MG63 (cell line): ENCODE measurements at regions not wholly inside any gene's neighbourhood (a gene's known extent, or its start where the extent isn't known, plus 50 kb on each side); places are given as distances from the start of the nearest gene placed in this dataset.

Experiments
- DNase-seq: peaks from one replicate; pipeline ENCODE4 v3.0.0-alpha.2; 2020
- H3K27me3 ChIP-seq: fragments of 250-450 bp; sonication (Bioruptor Pico); 2 replicates; pipeline ENCODE4 v1.5.1; 2020; ENCODE audit warnings: mild to moderate bottlenecking, moderate library complexity
- H3K36me3 ChIP-seq: fragments of 250-450 bp; sonication (Bioruptor Pico); 2 replicates; pipeline ENCODE4 v1.5.1; 2020; ENCODE audit warnings: mild to moderate bottlenecking, moderate library complexity
- H3K4me3 ChIP-seq: fragments of 250-450 bp; sonication (Bioruptor Pico); 2 replicates; pipeline ENCODE4 v1.5.1; 2020; ENCODE audit warnings: mild to moderate bottlenecking, moderate library complexity
- H3K9me3 ChIP-seq: fragments of 250-450 bp; sonication (Bioruptor Pico); 2 replicates; pipeline ENCODE4 v1.5.1; 2020; ENCODE audit warnings: mild to moderate bottlenecking, moderate library complexity

DNA sequence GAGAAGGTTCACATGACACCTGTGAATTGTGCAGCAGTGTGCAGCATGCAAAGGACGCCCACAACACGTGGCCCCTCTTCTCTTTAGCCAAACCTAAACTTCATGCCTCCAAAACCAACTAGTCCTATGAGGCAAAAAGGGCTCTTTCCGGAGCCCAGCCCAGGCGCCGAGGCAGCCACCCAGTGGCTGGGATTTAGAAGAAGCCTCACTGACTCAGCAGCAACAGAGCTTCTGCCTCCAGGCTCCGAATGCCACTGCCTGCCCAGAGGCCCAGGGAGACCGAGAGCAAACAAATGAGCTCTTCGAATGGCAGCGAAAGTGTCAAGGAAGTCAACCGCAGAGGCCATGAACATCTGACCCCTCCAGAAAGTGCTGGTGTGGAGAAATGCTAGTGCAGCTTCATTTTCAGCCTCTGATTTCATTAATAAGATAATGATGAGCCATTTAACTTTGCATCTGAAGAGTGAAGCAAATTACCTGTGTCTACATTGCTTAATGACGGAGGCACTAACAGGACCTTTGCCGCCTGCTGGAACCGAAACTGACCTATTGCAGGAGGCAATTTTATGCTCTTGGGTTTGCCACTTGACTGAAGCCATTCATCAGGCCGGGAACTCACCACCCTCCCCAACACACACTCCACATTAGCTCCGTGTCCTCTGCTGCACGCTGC lies 157.7 kb upstream of the RPL38 start:
- Histone ChIP-seq H3K9me3 (no peaks in the 10 kb centered on the region), H3K4me3 (no peak overlapping the region), H3K36me3 (no peaks in the 10 kb centered on the region), H3K27me3 (no peaks in the 10 kb centered on the region; the same call in 1 of the 2 replicates)
- DNase-seq: no peak

DNA sequence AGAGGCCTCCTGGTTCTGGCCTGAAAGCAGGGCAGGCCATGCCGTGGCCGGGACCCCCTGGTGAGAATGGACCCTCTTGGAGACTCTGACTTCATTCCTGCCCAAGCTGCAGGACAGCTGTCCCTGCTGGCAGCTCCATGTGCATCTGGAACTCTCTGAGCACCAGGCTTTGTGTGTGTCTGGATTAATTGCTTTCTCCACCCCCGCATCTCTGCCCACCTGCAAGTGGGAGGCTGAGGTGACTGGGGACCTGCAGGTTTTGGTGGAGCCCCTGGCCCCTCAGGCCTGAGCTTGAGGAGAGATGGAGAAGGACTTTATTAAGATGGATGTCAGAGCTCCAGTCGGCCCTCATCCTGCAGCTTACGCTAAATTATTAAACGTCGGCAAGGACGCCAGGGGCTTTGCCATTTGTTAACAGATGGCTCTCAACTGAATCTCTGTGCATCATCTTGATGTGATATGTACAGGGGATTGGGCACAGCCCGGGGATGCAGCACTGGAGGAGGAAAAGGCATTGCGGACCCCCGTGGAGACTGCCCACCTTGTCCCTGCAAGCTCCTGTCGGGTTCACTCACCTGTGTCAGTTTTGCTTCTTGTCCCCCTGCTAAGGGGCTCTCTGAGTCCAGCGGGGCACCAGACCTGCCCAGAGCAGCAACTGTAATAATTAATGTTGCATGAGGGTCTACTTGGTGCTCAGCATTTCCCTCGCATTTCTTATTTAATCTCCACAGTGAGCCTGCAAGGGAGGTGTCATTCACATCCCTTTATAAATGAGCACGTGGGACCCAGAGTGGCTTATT lies 154.1 kb upstream of the RPL38 start:
- no peak for DNase-seq
- peaks cover 4% of the 10 kb centered on the region; the same call in 1 of the 2 replicates for H3K27me3 ChIP-seq
- no peak overlapping the region for H3K4me3 ChIP-seq
- H3K36me3 ChIP-seq: no peaks in the 10 kb centered on the region
- no peaks in the 10 kb centered on the region for H3K9me3 ChIP-seq

DNA sequence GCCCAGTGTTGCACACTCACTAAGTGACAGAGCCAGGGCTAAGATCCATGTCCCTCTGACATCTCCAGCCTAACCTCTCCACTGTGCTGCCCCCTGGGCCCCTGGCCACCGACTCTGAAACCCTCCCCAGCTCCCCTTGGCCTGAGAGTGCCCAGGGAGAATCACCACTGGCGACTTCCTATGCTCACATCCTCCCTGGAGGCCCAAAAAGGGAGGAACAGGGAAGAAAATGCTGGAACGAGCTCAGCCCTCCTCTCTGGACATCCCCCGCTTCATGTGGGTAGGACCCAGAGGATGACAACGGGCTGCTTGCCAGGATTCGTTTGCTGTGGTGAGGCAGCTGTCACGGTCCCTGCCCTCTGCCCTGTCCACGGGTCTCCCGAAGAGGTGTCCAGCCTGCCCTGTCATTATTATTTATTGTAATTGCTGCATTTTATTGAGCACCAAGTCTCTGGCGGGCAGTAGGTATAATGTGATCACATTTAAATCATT lies 153.5 kb upstream of the RPL38 start:
- H3K36me3 ChIP-seq: no peaks in the 10 kb centered on the region
- H3K4me3 ChIP-seq: no peak overlapping the region
- H3K27me3 ChIP-seq: peaks cover 6% of the 10 kb centered on the region; the same call in 1 of the 2 replicates
- H3K9me3 ChIP-seq: no peaks in the 10 kb centered on the region
- no peak for DNase-seq

DNA sequence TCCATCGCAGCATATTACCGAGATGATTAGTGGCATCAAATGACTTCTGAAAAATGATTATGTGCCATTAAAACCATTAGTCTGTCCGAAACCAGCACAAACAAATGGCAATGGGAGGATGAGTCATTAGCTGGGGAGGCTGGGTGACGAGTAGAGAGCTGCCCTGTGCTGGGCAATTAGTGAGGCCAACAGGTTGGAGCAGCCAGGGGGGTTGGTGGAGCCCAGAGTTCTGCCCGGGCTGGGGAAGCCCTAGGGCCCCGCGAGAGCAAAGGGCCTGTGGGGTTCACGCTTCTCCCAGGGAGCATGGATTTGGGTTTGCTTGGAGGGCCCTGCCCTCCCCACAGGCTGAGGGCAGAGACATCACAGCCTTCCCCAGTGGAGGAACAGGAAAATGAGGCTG lies 152.1 kb upstream of the RPL38 start:
- no peak overlapping the region for H3K4me3 ChIP-seq
- no peaks in the 10 kb centered on the region for H3K36me3 ChIP-seq
- no peak for DNase-seq
- H3K9me3 ChIP-seq: no peaks in the 10 kb centered on the region
- peaks cover 6% of the 10 kb centered on the region for H3K27me3 ChIP-seq

DNA sequence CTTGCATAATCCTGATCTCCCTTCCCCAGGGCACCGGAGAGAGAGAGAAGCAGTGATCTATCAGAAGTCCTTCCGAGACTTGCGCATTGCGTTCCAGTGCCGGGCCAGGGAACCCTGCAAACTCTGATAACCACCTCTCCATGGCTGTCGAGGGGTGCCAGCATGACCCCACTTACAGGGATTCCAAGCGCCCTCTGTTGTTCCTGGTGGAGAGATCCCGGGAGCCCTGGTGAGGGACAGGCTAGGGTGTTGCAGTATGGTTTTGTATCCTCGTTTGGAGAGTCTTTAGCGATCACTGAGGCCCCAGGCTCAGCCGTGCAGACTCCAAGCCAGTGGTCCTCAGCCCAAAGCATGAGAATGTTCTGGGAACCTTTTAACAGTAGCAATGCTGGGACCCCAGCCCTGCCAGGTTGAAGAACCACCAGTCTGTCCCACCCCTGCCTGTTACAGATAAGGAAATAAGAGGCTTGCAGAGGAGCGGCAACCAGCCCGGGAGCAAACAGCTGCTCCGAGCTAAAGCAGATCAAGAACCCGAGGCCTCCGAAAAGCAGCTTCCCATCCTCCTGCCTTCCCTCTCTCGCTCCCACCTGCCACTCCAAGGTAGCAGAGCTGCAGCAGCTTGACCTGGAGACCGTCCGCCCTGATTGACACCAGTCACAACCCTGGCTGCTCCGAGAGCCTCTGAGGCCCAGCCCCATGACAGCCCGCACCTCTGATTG lies 150.3 kb upstream of the RPL38 start:
- no peaks in the 10 kb centered on the region for H3K36me3 ChIP-seq
- peaks cover 6% of the 10 kb centered on the region for H3K27me3 ChIP-seq
- peaks cover 2% of the 10 kb centered on the region; the same call in 1 of the 2 replicates for H3K9me3 ChIP-seq
- no peak for DNase-seq
- H3K4me3 ChIP-seq: no peak overlapping the region

DNA sequence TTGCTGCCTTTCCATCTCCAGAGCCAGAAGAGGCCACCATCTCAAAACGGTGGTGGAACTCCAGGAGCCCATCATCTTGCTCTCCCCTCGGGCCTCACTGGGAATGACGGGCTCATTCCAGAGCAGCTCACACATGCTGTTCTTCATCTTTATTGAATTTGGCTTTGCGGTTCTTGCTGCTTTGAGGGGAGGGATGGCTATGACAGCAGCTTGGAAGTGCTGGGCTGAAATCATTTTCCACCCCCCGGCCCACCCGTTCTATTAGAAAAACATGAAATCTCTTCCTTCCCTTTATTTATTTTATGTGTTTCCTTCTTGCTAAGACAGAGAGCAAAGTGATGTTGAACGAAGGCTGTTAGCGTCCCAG lies 149.8 kb upstream of the RPL38 start:
- Histone ChIP-seq H3K36me3 (no peaks in the 10 kb centered on the region), H3K27me3 (peaks cover 6% of the 10 kb centered on the region), H3K4me3 (no peak overlapping the region), H3K9me3 (peaks cover 2% of the 10 kb centered on the region; the same call in 1 of the 2 replicates)
- no peak for DNase-seq

DNA sequence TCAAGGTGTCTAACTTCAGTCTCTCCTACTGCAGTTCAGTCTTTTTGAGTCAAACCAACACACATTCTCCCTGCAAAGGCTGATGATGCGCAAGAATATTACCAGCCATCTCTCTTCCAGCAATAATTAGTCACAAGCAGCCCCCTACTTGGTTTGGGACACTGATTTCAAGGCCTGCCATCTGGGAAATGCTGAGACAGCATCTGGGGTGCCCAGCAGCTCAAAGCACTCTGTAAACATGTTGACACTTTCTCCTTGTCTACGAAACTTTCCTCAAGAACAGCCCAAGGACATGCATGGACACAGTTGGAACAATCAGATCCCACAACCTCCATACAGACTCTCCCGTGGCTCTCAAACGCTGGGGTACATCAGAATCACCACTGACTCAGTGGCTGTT lies 149.2 kb upstream of the RPL38 start:
- no peak for DNase-seq
- Histone ChIP-seq H3K27me3 (peaks cover 6% of the 10 kb centered on the region), H3K36me3 (no peaks in the 10 kb centered on the region), H3K4me3 (no peak overlapping the region), H3K9me3 (peaks cover 2% of the 10 kb centered on the region; the same call in 1 of the 2 replicates)

DNA sequence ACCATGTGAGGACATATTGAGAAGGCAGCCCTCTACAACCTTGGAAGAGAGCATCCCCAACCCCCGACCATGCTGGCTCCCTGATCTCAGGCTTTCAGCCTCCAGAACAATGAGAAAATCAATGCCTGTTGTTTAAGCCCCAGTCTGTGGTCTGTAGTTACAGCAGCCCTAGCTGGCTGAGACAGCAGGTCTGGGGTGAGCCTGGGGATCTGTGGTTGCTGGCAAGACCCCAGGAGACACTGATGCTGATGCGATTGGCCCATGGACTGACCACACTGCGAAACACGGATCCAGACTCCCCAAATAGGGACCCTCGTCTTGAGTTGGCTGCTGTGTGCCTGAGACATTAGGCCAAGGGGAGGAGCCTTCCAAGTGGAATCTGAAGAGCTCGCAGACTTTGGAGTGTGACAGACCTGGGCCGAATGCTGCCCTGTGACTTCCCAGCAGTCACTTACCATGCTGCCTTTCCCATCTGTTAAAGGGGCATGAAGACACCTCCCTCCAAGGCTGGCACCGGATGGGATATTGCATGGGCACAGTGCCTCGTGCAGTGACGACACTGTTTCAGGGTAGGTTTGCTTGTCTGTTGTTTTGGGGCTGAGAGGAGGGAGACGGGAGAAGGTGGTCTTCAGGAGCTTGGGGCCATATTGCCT lies 147.8 kb upstream of the RPL38 start:
- no peak for DNase-seq
- Histone ChIP-seq H3K4me3 (no peak overlapping the region), H3K9me3 (peaks cover 2% of the 10 kb centered on the region; the same call in 1 of the 2 replicates), H3K27me3 (peaks cover 6% of the 10 kb centered on the region), H3K36me3 (no peaks in the 10 kb centered on the region)

DNA sequence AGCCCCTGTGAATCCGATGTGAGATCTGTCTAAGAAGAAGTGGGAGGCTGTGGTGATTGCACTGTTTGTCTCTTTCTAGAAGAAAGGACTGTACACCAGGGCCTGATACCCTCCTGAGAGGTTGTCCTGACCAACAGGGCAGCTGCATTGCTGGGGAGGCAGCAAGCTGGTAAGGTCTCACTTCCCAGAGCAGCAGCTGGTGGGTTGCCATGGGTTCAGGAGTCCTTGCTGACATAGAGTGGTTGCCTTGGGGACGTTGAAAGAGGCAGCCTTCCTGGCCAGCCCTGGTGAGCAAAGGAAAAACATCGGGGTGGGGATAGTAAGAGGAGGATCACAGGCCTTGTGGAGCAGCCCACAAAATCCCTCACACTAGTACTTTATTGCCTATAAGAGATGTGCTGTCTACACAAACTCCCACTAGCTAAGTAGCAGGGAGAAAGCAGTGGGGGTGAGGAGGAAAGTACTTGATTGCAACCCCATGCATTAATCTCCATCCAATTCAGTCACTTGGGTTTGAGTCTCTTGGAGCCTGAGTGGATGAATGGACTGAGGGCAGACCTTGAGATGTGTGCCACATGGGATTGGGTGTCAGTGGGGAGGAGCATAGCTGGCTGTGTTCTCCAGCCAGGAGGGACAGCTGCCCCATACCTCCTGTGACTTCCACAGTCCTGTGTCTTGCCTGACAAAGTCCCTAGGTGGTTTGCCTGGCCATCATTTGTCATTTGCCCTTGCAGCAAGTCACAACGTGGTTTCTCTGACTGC lies 143.8 kb upstream of the RPL38 start:
- DNase-seq: no peak
- Histone ChIP-seq H3K4me3 (no peak overlapping the region), H3K27me3 (no peaks in the 10 kb centered on the region; the same call in none of the 2 replicates), H3K36me3 (no peaks in the 10 kb centered on the region), H3K9me3 (peaks cover 2% of the 10 kb centered on the region; the same call in 1 of the 2 replicates)

DNA sequence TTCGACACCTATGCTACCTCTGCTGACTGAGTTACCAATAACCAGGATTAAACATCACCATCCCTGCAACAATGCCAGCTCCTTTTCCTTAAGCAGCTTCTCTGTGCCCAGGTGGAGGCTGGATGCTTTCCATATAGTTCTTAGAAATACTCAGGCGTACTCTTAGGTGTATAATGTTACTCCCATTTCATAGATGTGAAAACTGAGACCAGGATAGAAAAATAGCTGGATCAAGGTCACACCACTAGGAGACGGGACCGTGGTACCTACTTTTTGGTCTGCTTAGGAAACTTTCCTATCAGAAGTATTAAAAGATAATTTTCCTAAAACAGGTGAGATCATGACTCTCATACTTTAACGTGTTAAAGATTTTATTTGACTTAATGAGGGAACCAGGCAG lies 141.7 kb upstream of the RPL38 start:
- Histone ChIP-seq H3K9me3 (peaks cover 2% of the 10 kb centered on the region; the same call in 1 of the 2 replicates), H3K36me3 (no peaks in the 10 kb centered on the region), H3K27me3 (no peaks in the 10 kb centered on the region; the same call in 1 of the 2 replicates), H3K4me3 (no peak overlapping the region)
- no peak for DNase-seq

DNA sequence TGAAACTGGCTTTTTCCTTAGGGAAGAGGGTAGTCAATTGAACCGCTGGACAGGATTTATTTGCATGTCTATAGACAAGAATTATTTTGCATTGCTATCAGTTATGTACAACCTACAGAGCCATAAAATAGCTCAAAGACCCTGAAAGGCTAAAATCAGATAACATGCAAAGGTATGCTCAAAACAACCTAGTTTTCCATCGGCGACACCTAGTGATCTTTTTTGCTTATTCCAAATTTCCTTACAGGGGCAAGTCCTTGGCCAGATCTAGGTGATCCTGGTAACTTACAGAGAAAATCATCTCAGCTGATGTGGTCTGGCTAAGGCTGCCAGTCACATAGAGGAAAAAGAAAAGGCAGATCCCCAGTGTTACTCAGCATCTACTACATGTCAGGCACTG lies 141.2 kb upstream of the RPL38 start:
- Histone ChIP-seq H3K9me3 (no peaks in the 10 kb centered on the region), H3K27me3 (no peaks in the 10 kb centered on the region; the same call in 1 of the 2 replicates), H3K4me3 (no peak overlapping the region), H3K36me3 (no peaks in the 10 kb centered on the region)
- DNase-seq: no peak

DNA sequence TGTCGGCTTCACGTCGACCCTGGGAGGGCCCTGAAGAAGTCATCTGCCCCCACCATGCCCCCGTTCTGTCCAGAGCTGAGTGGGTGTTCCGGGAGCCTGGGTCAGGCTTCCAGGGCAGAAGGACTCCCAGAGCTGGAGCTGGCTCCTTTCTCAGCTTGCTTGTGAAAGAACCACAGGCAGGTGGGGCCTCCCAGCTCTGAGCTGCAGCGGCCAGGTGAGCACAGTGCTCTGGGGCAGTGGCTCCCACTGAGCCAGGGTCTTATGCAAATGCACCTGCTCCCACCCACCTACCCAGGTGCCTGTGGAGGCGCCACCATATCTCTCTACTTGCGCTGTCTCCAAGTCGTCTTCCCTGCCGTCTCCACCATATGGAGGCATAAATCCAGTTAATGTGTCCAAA lies 140.0 kb upstream of the RPL38 start:
- H3K9me3 ChIP-seq: no peaks in the 10 kb centered on the region

DNA sequence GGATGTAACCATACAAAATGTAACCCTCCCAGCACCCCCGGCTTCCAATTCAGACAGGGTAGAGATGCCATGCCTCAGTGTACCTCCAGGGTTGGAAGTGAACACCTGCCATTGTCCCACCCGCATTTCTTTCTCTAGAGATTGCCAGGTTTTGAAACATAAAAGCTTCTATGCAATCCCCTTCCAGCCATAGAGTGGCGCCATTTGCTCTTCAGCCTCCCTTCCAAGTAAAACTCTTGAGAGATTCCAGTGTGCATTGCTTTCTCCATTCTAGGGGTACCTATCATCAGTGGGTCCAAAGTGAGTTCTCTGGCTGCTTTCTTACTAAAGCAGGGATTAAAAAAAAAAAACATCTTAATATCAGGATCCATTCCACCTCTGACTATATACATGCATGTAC lies 133.1 kb upstream of the RPL38 start:
- no peak for DNase-seq

More for the DNA sequence above, 140.0 kb upstream of the RPL38 start:
- H3K4me3 ChIP-seq: no peak overlapping the region
- no peaks in the 10 kb centered on the region for H3K36me3 ChIP-seq
- no peaks in the 10 kb centered on the region; the same call in 1 of the 2 replicates for H3K27me3 ChIP-seq
- DNase-seq: no peak

DNA sequence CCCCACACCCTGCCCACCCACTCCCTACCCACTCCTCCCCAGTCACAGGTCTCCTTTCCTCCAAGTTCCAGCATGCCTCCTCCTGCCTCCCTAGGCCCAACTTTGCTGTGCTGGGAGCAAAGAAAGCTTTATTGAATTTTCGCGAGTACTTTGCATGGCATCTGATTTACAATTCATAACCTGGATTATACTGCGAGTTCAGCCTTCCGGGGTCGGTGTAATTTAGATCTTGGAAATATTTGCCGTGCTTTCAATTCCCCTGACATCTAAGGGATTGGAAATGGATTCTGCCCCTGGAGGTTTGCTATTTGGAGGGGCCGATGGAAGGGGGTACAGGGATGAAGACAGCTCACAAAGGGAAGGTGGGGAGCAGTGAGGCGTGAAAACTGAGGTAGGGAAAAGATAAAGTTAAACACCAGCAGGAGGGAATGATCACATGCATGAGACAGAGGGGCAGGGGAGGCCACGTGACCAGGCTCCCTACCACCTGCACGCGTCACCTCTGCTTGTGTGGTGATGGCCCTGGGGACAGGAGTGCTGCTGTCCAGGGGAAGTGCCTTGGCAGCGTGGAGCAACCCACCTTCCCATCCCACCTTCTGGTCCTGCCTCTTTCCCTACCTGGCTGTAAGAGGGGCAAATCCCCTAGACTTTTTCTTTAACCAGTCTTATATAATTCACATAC lies 132.3 kb upstream of the RPL38 start:
- H3K27me3 ChIP-seq: no peaks in the 10 kb centered on the region; the same call in 1 of the 2 replicates
- no peak overlapping the region for H3K4me3 ChIP-seq
- DNase-seq: no peak
- H3K36me3 ChIP-seq: no peaks in the 10 kb centered on the region
- H3K9me3 ChIP-seq: no peaks in the 10 kb centered on the region

More for the DNA sequence above, 133.1 kb upstream of the RPL38 start:
- H3K4me3 ChIP-seq: no peak overlapping the region
- H3K27me3 ChIP-seq: no peaks in the 10 kb centered on the region; the same call in 1 of the 2 replicates
- no peaks in the 10 kb centered on the region for H3K9me3 ChIP-seq
- H3K36me3 ChIP-seq: no peaks in the 10 kb centered on the region

DNA sequence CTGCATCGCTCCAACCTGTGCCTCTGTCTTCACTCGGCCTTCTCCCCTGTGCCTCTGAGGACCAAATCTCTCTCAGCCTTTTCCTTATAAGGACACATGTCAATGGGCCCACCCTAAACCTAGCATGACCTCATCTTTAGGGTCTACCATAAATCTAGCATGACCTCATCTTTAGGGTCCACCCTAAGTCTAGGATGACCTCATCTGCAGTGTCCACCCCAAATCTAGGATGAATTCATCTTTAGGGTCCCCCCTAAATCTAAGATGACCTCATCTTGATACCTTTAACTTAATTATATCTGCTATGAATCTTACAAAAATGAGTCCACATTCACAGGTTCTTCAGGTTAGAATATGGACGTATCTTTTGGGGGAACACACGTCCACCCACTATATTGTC lies 131.1 kb upstream of the RPL38 start:
- no peaks in the 10 kb centered on the region; the same call in 1 of the 2 replicates for H3K27me3 ChIP-seq
- no peak overlapping the region for H3K4me3 ChIP-seq
- DNase-seq: no peak
- H3K9me3 ChIP-seq: no peaks in the 10 kb centered on the region
- no peaks in the 10 kb centered on the region for H3K36me3 ChIP-seq
